ENCODE measurements at regions not wholly inside any gene's neighbourhood (a gene's known extent, or its start where the extent isn't known, plus 50 kb on each side); places are given as distances from the start of the nearest gene placed in this dataset.
A peak's percentile ranks its signal among the peaks of the same experiment; 100 is the strongest.

GRCh38 chr13:62320129-62321108 is 904.8 kb upstream of the PCDH20 start:
- peak; percentile 60; the same call in 1 of the 2 replicates for TF ChIP-seq CTCF (IDR thresholded peaks at IDR 0.05)
- no peaks in the 10 kb centered on the region for H3K27me3 Mint-ChIP-seq (ENCODE audit: insufficient read depth)
- DNase-seq: peak; percentile 7
- H3K9me3 Mint-ChIP-seq: no peaks in the 10 kb centered on the region
- no peaks in the 10 kb centered on the region for H3K4me1 Mint-ChIP-seq (ENCODE audit: low read depth)
- no peak overlapping the region for H3K27ac Mint-ChIP-seq
- no peak overlapping the region for H3K4me3 Mint-ChIP-seq
- no peaks in the 10 kb centered on the region for H3K36me3 Mint-ChIP-seq (ENCODE audit: low read depth)

GRCh38 chr13:62309904-62310303 is 894.3 kb upstream of the PCDH20 start:
- TF ChIP-seq CTCF (IDR thresholded peaks at IDR 0.05): no peak
- Mint-ChIP-seq H3K4me1 (ENCODE audit: low read depth) (no peaks in the 10 kb centered on the region), H3K4me3 (no peak overlapping the region), H3K27me3 (ENCODE audit: insufficient read depth) (no peaks in the 10 kb centered on the region), H3K9me3 (peaks cover 12% of the 10 kb centered on the region; the same call in 1 of the 2 replicates), H3K36me3 (ENCODE audit: low read depth) (no peaks in the 10 kb centered on the region), H3K27ac (no peak overlapping the region)
- no peak for DNase-seq

GRCh38 chr13:62305756-62306155 is 890.1 kb upstream of the PCDH20 start:
- no peak for TF ChIP-seq CTCF (IDR thresholded peaks at IDR 0.05)
- H3K36me3 Mint-ChIP-seq (ENCODE audit: low read depth): no peaks in the 10 kb centered on the region
- H3K9me3 Mint-ChIP-seq: peaks cover 28% of the 10 kb centered on the region
- no peaks in the 10 kb centered on the region for H3K4me1 Mint-ChIP-seq (ENCODE audit: low read depth)
- no peak overlapping the region for H3K27ac Mint-ChIP-seq
- DNase-seq: no peak
- no peak overlapping the region for H3K4me3 Mint-ChIP-seq
- H3K27me3 Mint-ChIP-seq (ENCODE audit: insufficient read depth): no peaks in the 10 kb centered on the region

GRCh38 chr13:62302341-62302740 is 886.7 kb upstream of the PCDH20 start:
- no peak overlapping the region for H3K4me3 Mint-ChIP-seq
- DNase-seq: no peak

GRCh38 chr13:62299988-62300387 is 884.3 kb upstream of the PCDH20 start:
- no peak overlapping the region for H3K27ac Mint-ChIP-seq
- no peaks in the 10 kb centered on the region for H3K27me3 Mint-ChIP-seq (ENCODE audit: insufficient read depth)
- H3K9me3 Mint-ChIP-seq: peaks cover 28% of the 10 kb centered on the region
- no peak overlapping the region for H3K4me3 Mint-ChIP-seq
- no peak for TF ChIP-seq CTCF (IDR thresholded peaks at IDR 0.05)
- DNase-seq: no peak
- no peaks in the 10 kb centered on the region for H3K36me3 Mint-ChIP-seq (ENCODE audit: low read depth)
- H3K4me1 Mint-ChIP-seq (ENCODE audit: low read depth): no peaks in the 10 kb centered on the region

More at GRCh38 chr13:62302341-62302740, 886.7 kb upstream of the PCDH20 start:
- Mint-ChIP-seq H3K9me3 (peaks cover 28% of the 10 kb centered on the region), H3K4me1 (ENCODE audit: low read depth) (no peaks in the 10 kb centered on the region), H3K36me3 (ENCODE audit: low read depth) (no peaks in the 10 kb centered on the region), H3K27ac (no peak overlapping the region), H3K27me3 (ENCODE audit: insufficient read depth) (no peaks in the 10 kb centered on the region)
- no peak for TF ChIP-seq CTCF (IDR thresholded peaks at IDR 0.05)
